GM21786 (cell line): ENCODE measurements at regions not wholly inside any gene's neighbourhood (a gene's known extent, or its start where the extent isn't known, plus 50 kb on each side); places are given as distances from the start of the nearest gene placed in this dataset.

Experiments used
- ATAC-seq: cut with Tn5 transposase; IDR thresholded peaks from one replicate; pipeline ENCODE4 v1.9.1; 2021; ENCODE audit not compliant: unreplicated experiment

DNA sequence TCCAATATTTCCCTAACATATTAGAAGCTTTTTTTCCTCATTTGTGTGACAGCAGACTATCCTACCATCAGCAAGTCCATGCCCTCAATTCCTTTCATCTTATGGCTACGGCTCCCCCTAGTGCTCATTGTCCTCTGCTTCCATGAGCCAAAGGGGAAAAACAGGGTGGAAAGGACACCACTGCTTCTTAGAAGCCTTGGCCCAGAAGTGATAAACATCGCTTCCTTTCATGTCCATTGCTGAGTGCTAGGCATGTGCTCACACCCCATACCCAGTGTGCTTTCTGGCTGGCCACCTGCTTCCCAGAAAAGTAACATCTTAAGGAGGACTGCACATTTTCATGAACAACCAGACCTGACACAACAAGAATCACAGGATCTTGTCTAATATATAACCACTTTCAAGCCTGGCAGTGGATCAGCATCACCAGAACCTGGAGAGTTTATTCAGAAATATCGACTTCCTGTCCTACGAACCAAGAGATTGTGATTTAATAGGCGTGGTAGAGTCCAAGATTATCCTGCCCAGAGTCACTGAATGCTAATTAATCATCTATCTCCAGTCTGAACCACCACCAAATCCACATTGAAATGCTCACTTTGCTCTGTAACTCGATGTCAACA lies 650.5 kb upstream of the SORCS1 start:
- peak; percentile 61 for ATAC-seq

DNA sequence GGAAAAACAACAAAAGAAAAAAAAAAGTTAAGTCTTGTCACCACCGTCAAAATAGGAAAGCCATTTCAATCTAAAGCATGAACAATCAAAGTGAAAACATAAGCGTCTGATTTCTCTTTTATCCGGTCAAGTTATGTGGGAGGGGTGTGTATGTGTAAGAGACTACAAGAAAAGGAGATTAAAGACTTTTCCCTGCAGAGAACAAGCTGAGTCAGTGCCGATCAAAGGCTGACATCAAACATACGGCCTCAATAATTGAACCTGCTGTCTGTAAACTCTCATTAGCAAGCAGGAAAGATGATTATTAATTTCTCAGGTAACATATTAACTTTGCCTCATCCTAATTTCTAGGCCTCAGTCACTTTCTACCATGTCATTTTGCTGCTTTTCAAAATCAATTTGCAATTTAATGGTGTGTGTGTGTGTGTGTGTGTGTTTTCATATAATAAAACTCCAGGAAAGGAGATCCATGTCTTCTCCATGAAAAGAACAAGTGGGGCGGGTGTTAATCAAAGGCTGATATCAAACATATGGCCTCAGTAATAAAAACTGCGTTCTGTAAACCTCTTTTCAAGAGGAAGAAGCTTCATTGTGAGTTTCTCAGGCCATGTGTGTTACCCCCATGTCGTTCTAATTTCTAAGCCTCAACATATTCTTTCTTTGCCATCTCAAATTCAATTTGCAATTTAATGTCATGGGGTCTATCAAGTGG lies 649.1 kb upstream of the SORCS1 start:
- ATAC-seq, result no peak

DNA sequence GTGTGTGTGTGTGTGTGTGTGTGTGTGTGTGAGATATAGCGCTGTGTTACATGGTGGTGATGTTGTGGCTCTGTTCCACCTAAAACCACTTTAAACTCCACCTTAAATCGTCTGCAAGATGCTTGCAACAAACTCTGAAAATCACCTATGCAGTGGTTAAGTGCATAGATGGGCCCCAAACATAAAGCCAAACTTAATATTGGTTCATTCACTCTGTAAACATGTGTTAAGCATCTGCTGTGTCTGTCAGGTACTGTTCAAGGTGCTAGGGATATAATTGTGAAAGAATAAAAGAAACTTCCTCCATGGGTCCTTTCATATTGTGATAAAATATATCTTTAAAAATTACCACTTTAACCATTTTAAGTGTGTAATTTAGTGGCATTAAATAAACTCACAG lies 645.4 kb upstream of the SORCS1 start:
- no peak for ATAC-seq

GRCh38 chr10:107807836-107808235 lies 643.3 kb upstream of the SORCS1 start:
- ATAC-seq, result no peak

- no peak for ATAC-seq
Observed at GRCh38 chr10:107806026-107806425, 641.5 kb upstream of the SORCS1 start.

DNA sequence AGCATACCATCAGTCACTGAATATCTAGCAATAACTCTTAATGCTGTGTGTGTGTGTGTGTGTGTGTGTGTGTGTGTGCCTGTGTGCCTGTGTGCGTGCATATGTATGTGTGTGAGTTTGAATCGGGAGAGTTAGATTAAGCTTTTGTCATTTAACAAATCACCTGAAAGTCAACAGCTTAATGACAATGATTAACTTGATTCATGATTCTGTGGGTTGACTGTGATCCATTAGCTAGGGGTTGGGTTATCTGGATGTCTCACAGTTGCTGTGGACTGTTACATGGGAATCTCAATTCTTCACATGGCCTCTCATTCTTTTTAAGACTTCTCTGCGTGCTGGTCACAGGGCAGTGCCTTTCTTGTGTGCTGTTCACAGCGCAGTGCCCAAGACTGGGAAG lies 639.0 kb upstream of the SORCS1 start:
- ATAC-seq, result no peak

- no peak for ATAC-seq
Observed at GRCh38 chr10:107800061-107800460, 635.6 kb upstream of the SORCS1 start.

DNA sequence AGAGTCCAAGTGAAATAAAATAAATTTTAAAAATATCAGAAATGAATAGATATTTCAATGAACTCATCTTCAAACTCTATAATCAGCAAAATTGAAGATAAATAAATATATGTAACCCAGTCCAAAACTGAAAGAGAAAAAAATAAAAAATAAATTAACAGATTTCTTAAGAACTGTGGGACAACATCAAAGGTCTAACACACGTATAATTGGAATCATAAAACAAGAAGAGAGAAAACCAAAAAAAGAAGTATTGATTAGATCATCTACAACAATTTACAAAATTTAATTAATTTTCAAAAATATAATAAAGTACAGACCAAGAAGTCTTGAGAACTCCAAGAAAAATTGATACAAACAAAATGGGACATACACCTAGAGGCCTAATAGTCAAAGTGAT lies 625.8 kb upstream of the SORCS1 start:
- no peak for ATAC-seq

DNA sequence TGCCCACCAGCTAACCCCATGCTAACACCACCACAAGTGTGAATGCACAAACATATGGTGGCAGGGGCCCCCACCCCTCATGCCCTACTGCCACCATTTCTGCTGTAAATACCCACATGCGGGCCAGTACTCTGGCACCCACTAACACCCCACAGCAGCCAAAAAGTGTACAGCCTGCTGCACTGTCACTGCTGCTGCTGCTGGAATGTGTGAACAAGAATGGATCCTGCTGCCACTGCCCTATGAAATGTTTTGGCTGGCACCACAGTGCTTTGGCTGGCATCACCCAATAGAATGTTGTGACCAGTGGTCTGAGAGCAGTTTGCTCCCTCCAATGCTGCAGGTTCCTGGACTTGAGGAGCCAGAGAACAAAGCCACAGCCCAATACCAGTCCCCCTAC lies 606.6 kb upstream of the SORCS1 start:
- ATAC-seq, result no peak

DNA sequence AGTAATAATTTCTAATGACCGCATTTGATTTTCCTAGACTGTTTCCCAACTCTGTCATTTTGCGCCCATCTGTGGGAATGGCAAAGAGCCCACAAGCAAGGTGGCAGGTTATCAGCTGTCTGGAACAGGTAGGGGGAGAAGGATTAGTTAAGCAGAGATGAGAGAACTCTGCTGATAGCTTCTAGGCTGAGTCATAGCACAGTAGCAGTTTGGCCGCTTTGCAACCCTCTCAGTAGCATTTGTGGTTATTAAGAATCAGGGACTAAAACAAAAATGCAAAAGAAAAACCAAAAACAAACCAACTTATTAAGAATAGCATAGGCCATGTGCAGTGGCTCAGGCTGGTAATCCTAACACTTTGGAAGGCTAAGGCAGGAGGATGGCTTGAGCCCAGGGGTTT lies 602.7 kb upstream of the SORCS1 start:
- no peak for ATAC-seq

DNA sequence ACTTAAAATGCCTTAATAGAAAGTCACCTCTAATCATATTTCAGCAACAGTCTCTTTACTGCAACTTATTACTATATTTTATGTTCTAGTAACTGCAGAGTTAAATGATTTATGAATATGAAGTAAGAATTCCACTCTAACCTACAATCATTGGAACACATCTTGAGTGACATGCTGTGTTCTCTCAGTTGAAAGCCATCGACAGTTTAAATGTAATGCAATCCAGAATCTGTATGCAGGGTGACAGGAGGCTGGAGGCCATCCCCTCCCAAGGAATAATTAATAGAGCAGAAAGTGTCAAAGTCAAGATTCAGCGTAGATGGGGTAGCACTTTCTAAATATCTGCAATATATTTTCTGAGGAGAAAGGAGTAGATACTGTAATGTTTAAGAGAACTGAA lies 590.3 kb upstream of the SORCS1 start:
- no peak for ATAC-seq

- no peak for ATAC-seq
Observed at GRCh38 chr10:107749235-107749634, 584.7 kb upstream of the SORCS1 start.

GRCh38 chr10:107747851-107748250 lies 583.3 kb upstream of the SORCS1 start:
- ATAC-seq, result no peak

GRCh38 chr10:107741971-107742370 lies 577.5 kb upstream of the SORCS1 start:
- no peak for ATAC-seq

DNA sequence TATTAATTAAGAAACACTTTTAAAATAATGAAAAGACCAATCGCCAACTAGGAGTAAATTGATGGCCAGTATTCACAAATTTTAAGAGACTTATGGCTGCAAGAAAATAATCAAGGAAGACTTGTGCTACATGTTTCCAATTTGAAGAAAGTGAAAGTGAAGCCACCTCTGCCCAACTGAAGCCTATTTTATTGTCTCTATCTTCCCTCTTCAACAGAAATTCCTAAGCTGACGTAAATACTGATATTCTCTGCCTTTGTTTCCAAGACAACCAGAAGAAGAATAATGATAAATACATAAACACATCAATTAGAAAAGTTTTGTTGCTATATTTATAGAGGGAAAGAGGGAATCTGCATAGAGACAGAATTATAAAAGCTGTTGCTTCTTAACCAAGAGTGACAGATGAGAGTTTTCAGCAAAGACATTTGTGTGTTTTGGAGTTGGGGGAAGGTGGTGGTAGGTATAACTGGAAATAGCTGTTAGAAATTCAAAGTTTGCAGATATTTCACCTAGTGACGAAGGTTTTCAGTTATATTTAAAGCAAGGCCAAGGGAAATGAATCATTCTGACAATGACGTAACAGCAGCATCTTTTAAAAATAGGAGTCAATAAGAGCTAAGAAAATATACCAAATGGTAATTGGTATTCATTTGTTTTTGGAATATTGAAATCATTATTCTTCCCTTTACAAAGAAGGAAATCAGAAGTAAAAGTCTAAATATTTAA lies 576.6 kb upstream of the SORCS1 start:
- no peak for ATAC-seq

- no peak for ATAC-seq
Observed at GRCh38 chr10:107739951-107740350, 575.4 kb upstream of the SORCS1 start.

- ATAC-seq, result no peak
Observed at GRCh38 chr10:107733328-107734130, 569.0 kb upstream of the SORCS1 start.

GRCh38 chr10:107732045-107732444 lies 567.5 kb upstream of the SORCS1 start:
- no peak for ATAC-seq

DNA sequence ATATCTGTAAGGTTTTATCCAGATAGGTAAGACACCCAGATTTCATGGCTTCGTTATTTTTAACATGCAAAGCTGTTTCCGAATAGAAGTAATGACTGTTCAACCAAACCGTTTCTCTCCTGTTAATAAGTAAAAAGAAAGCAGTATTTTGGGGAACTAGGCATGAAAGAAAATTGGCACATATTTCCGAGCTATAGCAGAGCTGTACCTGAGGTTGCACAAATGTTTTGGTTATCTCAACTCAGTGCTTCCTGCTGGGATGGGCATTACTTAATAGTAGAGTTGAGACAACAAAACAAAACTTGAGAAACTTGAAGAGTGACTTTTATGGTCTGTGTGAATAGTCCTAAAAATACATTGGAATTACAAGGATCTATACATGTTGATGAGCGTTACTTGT lies 564.3 kb upstream of the SORCS1 start:
- peak; percentile 89 for ATAC-seq

DNA sequence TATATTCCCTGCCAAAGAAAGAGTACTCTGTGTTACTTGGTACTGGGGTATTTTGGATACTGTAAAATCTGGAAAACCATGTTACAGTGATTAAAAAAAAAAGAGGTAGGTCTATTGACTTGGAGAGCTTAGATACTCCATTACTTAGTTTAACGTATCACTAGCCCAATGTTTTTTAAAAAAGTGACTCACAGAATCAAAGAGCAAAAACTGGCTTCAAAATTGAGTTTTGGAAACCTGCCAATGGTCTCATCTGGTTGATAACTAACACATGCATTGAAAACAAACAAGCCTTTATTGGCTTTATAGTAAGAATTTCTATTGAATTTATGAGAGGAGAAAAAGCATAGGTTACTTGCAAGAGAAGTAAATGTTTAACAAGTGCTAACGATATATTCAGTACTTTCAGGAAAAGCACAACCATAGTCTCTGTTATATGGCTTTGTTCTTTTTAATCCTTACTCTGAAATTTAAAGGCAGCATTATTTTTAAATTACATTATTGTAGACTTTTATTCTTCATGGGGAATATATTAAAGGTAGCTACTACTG lies 563.3 kb upstream of the SORCS1 start:
- ATAC-seq, result no peak

GRCh38 chr10:107718864-107719263 lies 554.4 kb upstream of the SORCS1 start:
- no peak for ATAC-seq
